Testis (tissue), 2 donors: ENCODE measurements at regions not wholly inside any gene's neighbourhood (a gene's known extent, or its start where the extent isn't known, plus 50 kb on each side); places are given as distances from the start of the nearest gene placed in this dataset.

Experiments used
- CTCF ChIP-seq, 3 experiments: fragments of 450-650 bp in 2 of 3; fragments of 200-600 bp in 1 of 3; sonication (generic) in 1 of 3; IDR thresholded peaks; one replicate each; pipeline ENCODE4 v1.5.1; 2016 to 2019; ENCODE audit warnings: antibody characterized with exemption in 3 of 3, mild to moderate bottlenecking in 2 of 3, moderate library complexity in 1 of 3
- POLR2A ChIP-seq: fragments of 450-650 bp; IDR thresholded peaks from one replicate; pipeline ENCODE4 v1.6.1; 2017; ENCODE audit warnings: antibody characterized with exemption, mild to moderate bottlenecking, moderate library complexity

GRCh38 chr22:26985206-26985605 lies 327.8 kb downstream of the MIAT start:
- TF ChIP-seq POLR2A (no peak), CTCF (IDR thresholded peaks at IDR 0.05) (no peak)
